PFSK-1 (cell line): ENCODE measurements at regions not wholly inside any gene's neighbourhood (a gene's known extent, or its start where the extent isn't known, plus 50 kb on each side); places are given as distances from the start of the nearest gene placed in this dataset.

ENCODE experiments used
- FOXP2 ChIP-seq: optimal IDR thresholded peaks from 2 replicates; pipeline ENCODE3; 2011; ENCODE audit warnings: borderline replicate concordance, control low read depth, inconsistent platforms; ENCODE audit not compliant: insufficient read depth; ENCODE audit errors: extremely low read length, extremely low read depth
- POLR2AphosphoS5 ChIP-seq: IDR thresholded peaks from 2 replicates; pipeline ENCODE4 v1.6.1; 2012; ENCODE audit warnings: low read depth, mild to moderate bottlenecking, control low read depth, low read length, moderate library complexity
- REST ChIP-seq, 2 experiments: IDR thresholded peaks; 2 replicates each; pipeline versions ENCODE4 v1.6.1 to v1.8.0; 2011 to 2012; ENCODE audit warnings: low read depth in 2 of 2, low read length in 2 of 2, control low read depth in 1 of 2, inconsistent platforms in 1 of 2, mild to moderate bottlenecking in 1 of 2, moderate library complexity in 1 of 2; ENCODE audit not compliant: insufficient read depth in 1 of 2
- SIN3A ChIP-seq: IDR thresholded peaks from 2 replicates; pipeline ENCODE4 v1.6.1; 2012; ENCODE audit warnings: mild to moderate bottlenecking, low read length, moderate library complexity, borderline replicate concordance; ENCODE audit not compliant: insufficient read depth
- TAF1 ChIP-seq: IDR thresholded peaks from 2 replicates; pipeline ENCODE4 v1.6.1; 2012; ENCODE audit warnings: low read length, control low read depth, borderline replicate concordance; ENCODE audit not compliant: insufficient read depth

DNA sequence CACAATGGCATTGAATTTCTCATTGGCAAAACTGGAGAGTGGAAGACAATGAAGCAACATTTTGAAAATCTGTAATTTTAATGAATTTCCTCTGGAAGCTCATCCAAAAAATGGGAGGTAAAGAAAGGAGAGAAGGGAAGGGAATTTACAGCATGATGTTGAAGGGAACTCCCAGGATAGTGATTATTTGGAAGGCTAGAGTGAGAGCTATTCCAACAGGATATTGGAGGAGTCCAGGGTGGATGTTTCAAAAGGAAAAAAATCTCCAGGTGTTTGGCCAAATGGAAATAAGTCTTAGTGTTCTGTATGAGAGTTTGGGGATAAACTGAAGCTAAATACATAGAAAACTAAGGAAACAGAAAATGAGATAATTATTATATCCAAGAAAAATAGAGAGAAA, 106.2 kb downstream of the IZUMO3 start:
- no peak for TF ChIP-seq FOXP2
- TF ChIP-seq POLR2AphosphoS5: no peak
- TF ChIP-seq SIN3A: no peak
- no peak for TF ChIP-seq REST (IDR thresholded peaks at IDR 0.05; ENCODE audit: insufficient read depth in 1 of 2, low read depth in 2 of 2, low read length in 2 of 2)
- no peak for TF ChIP-seq TAF1

DNA sequence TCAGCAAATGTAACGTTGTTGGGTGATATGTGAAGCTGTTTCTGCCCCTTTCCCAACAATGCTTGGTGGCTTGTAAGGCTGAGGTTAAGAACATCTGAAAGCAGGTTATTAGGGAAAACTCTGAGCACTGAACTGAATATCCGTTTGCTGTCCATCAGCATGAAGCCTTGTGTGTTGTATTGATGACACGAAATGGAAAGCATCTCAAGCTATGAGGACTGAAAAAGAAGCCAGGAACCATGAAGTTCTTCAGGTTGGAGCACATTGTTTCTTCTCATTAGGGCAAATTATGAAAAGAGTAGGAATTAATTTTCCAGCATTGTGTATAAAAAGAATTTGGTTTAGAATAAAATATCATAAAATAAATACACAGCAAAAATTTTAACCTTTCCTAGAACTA, 106.8 kb downstream of the IZUMO3 start:
- TF ChIP-seq POLR2AphosphoS5 (no peak), FOXP2 (no peak), TAF1 (no peak), SIN3A (no peak), REST (IDR thresholded peaks at IDR 0.05; ENCODE audit: insufficient read depth in 1 of 2, low read depth in 2 of 2, low read length in 2 of 2) (no peak)

- TF ChIP-seq REST (IDR thresholded peaks at IDR 0.05; ENCODE audit: insufficient read depth in 1 of 2, low read depth in 2 of 2, low read length in 2 of 2) (no peak), TAF1 (no peak), SIN3A (no peak), FOXP2 (no peak), POLR2AphosphoS5 (no peak)
Measured at GRCh38 chr9:24436761-24437160, 108.9 kb downstream of the IZUMO3 start.

DNA sequence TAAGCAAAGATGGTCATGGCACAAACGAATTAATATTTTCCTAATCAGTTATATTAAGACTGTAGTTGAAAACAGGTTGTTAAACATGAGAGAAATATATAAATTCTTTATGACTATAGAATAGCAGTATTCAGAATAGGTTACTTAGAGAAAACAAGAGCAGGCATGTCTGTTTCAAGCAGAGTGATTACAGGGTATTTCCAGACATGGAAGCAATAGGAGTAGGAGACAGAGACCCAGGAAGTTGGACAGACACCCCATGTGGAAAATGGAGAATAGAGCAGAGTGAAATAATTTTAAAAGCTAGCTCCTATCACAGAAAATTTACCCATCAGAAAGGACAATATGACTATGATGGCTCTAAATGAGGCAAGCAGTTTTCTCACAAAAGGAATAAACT, 111.5 kb downstream of the IZUMO3 start:
- no peak for TF ChIP-seq FOXP2
- no peak for TF ChIP-seq POLR2AphosphoS5
- TF ChIP-seq SIN3A: no peak
- TF ChIP-seq REST (IDR thresholded peaks at IDR 0.05; ENCODE audit: insufficient read depth in 1 of 2, low read depth in 2 of 2, low read length in 2 of 2): no peak
- no peak for TF ChIP-seq TAF1

DNA sequence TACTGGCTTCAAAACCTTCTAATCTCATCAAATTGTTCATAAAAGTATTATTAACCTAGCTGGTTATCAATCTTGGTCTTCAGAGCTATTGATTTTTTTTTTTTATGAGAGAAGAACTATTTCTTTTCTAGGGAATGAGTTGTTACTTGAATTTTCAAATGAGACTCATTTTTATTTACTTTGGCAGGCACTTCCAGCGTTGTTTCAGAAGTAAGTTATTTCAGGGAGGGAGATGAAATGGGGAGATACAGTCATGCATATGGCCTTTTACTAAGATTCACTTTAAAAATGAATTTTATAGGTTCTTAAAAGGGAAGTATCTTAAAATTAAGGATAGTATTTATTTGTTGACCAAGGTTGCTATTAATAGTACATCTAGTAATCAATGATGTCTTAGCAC, 129.6 kb downstream of the IZUMO3 start:
- TF ChIP-seq POLR2AphosphoS5: no peak
- TF ChIP-seq FOXP2: no peak
- no peak for TF ChIP-seq REST (IDR thresholded peaks at IDR 0.05; ENCODE audit: insufficient read depth in 1 of 2, low read depth in 2 of 2, low read length in 2 of 2)
- TF ChIP-seq TAF1: no peak
- TF ChIP-seq SIN3A: no peak
